ENCODE measurements at regions not wholly inside any gene's neighbourhood (a gene's known extent, or its start where the extent isn't known, plus 50 kb on each side); places are given as distances from the start of the nearest gene placed in this dataset.

GRCh38 chr11:88042647-88043046 lies 132.6 kb downstream of the RAB38 start:
- TF ChIP-seq ZNF462 (CRISPR knock-in tag; IDR thresholded peaks at IDR 0.05) (no peak), EZH2 (IDR thresholded peaks at IDR 0.05; ENCODE audit: low read depth, unreplicated experiment) (no peak), CTCF (conservative IDR thresholded peaks at IDR 0.05; ENCODE audit: low read depth in 2 of 2) (no peak), POLR2AphosphoS5 (IDR thresholded peaks at IDR 0.05; ENCODE audit: low read depth) (no peak), ZNF331 (CRISPR knock-in tag; IDR thresholded peaks at IDR 0.05; ENCODE audit: low read depth) (no peak), EZH2phosphoT487 (IDR thresholded peaks at IDR 0.05; ENCODE audit: unreplicated experiment) (no peak), ETS1 (IDR thresholded peaks at IDR 0.05) (no peak), JUNB (IDR thresholded peaks at IDR 0.05; ENCODE audit: unreplicated experiment) (no peak), REST (IDR thresholded peaks at IDR 0.05; ENCODE audit: unreplicated experiment) (no peak), CREB1 (CRISPR knock-in tag; IDR thresholded peaks at IDR 0.05; ENCODE audit: low read depth) (no peak), STAT1 (IDR thresholded peaks at IDR 0.05; ENCODE audit: unreplicated experiment) (no peak), ZNF114 (CRISPR knock-in tag; IDR thresholded peaks at IDR 0.05) (no peak), NANOG (IDR thresholded peaks at IDR 0.05; ENCODE audit: borderline replicate concordance) (no peak)

All from GM23338 (cell line).